ENCODE measurements at regions not wholly inside any gene's neighbourhood (a gene's known extent, or its start where the extent isn't known, plus 50 kb on each side); places are given as distances from the start of the nearest gene placed in this dataset.
A peak's percentile ranks its signal among the peaks of the same experiment; 100 is the strongest.

DNA sequence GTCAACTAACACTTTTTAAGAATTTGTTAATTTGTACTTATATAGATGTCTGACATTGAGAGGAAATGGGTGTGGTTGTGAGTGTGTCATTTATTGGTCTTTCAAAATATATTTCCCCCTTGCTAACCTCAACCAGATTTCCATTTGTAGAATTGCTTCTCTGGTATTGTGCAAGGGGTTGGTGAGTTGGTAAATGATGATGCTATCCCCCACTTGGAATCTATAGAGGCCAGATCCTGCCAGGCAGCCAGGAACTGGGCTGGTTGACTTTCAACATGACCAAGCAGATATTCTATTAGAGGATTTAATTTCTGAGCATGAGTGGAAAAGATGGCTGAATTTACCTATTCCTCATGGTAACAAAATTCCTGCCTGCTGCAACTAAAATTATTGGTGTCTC lies 306.6 kb upstream of the KIF2A start:
- no peak for DNase-seq (ENCODE audit: low read depth in 4 of 4, low spot score in 2 of 4)

DNA sequence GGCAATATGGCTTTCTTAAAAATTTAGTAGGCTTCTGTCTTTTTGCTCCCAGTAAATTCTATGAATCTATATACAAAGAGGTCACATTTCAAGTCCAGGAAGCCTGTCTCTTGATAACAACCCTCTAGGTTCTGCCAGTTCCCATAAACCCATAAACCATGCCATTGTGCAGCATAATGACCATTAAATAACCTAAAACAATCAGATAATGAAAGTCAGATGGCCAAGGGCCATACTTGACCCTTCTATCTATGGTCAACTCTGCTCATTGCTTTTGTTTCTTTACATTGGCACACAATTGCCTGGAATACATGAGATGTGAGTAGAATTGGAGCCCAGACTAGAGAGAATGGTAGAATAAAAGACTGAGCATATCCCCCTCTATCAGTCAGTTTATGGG lies 305.4 kb upstream of the KIF2A start:
- no peak for DNase-seq (ENCODE audit: low read depth in 4 of 4, low spot score in 2 of 4)

DNA sequence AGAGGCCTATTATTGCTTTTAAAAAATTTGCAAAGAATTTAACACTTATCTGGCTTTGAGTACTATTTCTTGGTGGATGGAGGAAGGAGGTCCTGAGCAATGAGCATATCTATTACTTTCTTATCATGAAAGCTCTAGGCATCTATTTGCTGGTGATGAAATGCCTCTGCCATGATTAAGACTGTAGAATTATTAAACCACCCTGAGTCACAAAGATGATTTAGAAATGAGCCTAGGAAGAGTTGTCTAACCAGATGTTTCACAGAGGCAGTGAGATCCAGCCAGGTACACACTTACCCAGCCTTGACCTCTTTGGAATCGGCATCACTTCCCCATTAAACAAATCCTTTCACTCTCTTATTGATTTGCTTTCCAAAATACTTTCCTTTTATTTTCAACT lies 304.4 kb upstream of the KIF2A start:
- no peak for DNase-seq (ENCODE audit: low read depth in 4 of 4, low spot score in 2 of 4)

DNA sequence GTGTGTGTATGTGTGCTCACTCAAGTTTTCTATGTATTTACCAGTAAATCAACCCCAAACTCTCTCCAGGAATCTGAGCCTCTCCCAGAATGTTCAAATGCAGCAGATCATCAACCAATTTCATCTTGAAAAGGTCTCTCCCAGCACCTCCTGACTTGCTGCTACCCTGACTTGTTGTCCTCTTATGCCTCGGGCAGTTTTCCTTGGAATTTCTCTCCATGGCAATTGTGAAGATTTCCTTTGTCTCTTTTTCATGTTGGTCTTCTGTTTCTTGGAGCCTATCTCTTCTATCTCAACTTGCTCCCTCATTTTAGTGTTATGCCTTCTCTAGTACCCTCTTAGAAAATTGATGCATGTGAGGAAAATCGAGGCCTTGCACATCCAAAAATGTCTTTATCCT lies 303.6 kb upstream of the KIF2A start:
- no peak for DNase-seq (ENCODE audit: low read depth in 4 of 4, low spot score in 2 of 4)

DNA sequence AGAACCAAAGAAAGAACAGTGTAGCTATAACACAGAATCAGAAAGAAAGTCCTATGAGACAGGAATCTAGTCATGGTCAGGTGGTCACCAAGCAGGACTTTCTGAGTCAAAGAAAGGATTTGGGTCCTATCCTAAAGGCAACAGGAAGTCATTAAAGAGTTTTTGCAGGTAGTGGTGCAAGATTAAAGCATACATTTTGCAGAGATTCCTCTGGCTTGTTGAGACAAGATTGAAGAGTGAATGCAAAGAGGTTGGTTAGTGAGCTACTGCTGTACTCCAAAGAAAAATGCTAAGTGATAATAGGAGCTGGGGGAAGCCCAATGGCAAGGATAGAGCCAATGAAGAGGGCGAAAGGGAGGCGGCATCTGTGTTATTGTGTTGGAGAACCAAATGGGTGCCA lies 300.5 kb upstream of the KIF2A start:
- no peak for DNase-seq (ENCODE audit: low read depth in 4 of 4, low spot score in 2 of 4)

DNA sequence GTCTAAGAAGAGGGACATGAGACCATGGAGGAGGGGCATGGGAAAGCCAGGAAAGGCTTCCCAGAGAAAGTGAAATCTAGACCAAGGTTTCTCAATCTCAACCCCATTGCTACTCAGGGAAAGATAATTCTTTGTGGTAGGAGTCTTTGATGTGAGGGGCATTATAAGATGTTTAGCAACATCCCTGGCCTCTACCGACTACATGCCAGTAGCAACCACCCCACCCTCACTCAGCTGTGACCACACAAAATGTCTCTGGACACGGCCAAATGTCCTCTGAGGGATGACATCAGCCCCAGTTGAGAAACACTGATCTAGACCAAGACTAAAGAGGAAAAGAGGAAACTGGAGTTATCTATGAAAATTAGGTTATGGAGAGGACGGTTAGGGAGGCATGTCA lies 298.5 kb upstream of the KIF2A start:
- DNase-seq (ENCODE audit: low read depth in 4 of 4, low spot score in 2 of 4), result no peak

DNA sequence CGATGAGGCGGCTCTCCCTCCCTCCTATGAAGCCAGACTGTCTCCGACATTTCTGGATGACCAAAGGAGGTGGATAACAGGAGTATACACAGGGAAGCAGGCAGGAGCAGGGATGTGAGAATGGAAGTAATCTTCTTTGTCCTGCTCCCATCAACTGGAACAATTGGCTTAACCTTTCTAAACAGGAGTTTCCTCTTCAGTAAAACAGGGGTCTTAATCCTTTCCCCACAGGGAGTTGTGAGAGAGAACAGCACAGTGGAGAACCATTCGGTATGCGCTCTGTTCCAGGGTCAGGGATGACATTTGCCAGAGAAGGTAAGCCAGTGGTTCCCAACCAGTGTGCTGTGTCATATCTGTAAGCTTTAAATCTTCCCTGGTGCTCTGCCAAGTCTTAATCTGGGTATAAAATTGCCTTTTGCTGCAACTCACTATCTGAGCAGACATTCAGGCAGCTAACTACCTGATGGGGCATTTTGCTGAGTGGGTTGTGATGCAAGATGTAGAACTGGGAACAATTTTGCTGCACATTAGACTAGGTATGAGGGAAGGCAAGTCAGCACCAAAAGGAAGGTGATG lies 294.8 kb upstream of the KIF2A start:
- no peak for DNase-seq (ENCODE audit: low read depth in 4 of 4, low spot score in 2 of 4)

DNA sequence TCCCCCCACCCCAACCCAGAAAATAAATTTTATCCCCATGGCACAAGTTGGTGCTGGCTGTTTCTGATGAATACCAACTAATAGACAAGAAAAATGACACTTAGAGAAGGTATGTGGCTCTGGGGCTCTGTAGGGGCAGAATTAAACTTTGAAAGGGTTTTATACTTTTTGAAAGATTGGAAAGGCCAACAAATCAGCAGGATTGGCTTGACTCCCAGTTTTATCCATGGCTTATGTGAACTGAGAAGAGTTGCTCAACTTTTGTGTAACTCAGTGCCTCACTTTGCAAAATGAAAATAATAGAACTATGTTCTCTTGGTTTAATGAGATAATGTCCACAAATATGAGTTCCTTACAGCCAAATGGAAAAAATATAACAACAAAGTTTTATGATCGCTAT lies 288.9 kb upstream of the KIF2A start:
- no peak for DNase-seq (ENCODE audit: low read depth in 4 of 4, low spot score in 2 of 4)

DNA sequence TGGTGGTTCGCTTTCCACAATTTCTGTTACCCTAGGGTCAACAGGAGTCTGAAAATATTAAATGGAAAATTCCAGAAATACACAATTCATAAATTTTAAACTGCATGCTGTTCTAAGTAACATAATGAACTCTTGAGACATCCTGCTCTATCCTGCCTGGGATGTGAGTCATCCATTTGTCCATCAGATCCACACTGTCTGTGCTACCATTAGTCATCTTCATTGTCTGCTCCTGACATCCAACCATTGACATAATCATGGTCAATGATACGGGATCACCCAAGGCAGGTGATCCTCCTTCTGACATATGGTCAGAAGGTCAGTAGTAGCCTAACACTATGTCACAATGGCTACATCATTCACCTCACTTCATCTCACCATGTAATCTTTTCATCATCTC lies 276.7 kb upstream of the KIF2A start:
- DNase-seq (ENCODE audit: low read depth in 4 of 4, low spot score in 2 of 4), result no peak

DNA sequence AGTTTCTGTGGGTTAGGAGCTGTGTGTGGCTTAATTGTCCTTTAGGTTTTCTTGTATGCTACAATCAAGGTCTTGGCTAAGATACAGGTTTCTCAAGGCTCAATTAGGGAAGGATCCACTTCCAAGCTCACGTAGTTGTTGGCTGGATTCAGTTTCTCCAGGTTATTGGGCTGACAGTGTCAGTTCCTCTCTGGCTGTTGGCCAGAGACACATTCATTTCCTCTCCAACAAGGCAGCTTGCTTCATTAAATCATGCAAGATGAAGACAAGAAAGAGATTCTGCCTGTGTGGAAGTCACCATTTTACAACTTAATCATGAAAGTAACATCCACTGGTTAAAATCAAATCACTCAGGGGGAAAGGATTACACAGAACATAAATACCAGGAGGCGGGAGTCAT lies 275.7 kb upstream of the KIF2A start:
- no peak for DNase-seq (ENCODE audit: low read depth in 4 of 4, low spot score in 2 of 4)

DNA sequence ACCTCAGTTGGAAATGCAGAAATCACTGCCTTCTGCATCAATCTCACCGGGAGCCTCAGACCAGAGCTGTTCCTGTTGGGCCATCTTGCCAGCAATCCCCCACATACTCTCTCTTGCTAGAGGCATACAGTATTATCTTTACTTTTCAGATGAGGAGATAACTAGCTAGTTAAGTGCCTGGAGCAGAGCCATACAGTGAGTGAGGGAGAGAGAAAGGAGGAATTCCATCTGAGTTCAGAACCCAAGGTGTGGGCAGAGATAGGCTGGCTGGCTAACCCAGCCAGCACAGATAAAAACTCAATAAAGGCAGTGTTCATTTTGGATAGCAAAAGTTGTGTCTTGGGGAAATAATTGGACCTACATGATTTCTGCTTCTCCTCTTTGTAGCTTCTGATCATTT lies 268.0 kb upstream of the KIF2A start:
- DNase-seq (ENCODE audit: low read depth in 4 of 4, low spot score in 2 of 4), result no peak

DNA sequence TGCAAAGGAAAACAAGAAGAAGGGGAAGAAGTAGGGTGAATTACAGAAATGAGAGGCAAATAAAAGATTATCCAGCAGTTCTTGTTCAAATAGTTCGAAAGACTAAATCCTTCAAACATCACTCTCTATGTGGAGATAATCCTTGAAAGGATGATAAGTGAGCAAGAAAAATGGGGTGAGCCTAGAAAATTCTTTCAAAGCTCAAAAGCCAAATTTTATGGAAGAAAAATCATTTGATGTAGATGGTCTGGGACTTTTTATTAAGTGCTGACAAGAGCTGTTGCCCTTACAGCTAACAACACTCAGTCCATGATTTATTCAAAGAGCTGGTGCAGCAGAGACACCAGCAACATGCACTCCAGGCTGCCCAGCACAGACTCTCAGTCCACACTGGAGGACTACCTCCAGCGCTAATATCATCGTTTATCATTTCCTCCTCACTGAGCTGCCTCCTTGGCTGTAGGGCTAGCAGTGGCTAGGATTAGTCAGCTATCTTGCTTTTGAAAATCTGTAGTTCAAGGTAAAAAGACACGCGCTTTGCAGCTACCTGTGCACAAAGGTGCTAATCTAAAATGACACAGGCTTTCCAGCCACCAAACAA lies 264.8 kb upstream of the KIF2A start:
- DNase-seq (ENCODE audit: low read depth in 4 of 4, low spot score in 2 of 4), result no peak

DNA sequence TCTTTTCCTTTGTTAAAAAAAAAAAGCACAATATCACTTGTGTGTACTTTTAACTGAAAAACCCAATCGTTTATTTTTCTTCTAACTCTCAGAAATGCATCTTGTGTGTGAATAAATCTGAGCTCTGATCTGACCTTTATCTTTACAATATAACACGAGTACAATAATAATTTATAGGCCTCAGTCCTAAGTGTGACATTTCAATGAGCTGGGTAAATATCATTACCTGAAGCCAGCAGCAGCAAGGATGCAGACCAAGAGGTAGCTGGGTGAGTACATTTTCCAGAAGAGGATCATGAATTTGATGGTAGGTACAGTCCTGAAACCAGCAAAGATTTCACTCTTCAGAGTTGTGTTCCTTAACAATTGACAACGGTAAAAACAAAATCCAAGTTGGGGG lies 264.0 kb upstream of the KIF2A start:
- no peak for DNase-seq (ENCODE audit: low read depth in 4 of 4, low spot score in 2 of 4)

DNA sequence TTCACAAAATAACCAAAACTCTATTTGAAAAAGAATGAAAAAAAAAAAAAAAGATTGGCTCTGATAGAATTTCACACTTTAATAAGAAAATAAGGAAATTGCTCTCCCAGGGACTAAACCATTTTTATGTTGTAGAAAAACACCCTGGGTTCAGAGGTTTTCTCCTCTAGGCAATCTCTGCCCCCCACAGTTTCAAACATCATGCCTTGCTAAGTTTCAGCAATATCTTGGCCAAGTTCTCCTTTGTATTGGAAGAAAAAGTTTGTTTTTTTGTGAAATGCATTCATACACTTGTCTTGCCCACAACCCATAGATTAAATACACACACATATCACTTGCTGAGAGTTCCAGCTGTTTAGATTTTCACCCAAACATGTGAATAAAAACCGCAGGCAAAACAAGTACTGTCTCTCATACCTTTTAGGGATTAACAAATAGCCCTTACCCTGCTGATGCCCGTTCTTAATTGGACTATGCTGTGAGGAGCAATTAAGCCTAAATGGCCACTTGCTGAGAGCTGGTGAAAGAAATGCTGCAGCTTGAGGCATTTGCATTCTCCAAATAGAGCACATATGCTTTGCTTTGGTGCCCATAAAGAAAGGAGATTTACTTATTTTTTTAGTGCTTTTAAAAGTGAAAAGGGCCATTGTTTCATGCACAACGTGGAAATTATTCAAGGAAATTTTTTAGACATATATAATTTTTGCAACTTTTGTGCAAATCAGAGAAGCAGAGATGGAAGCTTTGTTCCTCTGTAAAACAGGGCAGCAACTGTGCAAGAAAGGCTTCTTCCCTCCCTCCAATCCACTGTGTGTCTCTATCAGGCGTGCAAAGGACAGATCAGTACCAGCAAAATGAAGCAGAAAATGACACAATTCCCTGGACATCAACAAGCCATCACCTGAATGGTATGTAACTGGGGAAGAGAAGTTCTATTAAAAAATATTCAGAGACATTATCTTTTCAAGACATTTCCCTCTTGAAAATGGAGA lies 262.4 kb upstream of the KIF2A start:
- DNase-seq (ENCODE audit: low read depth in 4 of 4, low spot score in 2 of 4), result no peak

DNA sequence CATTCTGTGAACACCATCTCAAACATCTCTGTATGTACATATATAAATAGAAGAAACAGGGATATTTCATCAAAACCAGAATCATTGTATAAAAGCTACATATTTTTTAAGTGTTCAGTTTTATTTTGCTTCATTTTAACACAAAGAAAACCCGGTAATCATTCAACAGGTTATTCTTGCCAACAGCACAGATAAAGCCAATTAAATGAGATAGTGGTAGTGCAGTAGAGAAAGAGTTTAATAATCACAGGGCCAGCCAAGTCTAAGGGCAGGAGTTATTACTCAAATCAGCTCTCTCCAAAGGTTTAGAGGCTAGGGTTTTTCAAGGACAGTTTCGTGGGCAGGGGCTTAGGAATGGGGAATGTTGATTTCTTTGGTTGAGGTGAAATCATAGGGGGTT lies 261.0 kb upstream of the KIF2A start:
- no peak for DNase-seq (ENCODE audit: low read depth in 4 of 4, low spot score in 2 of 4)

DNA sequence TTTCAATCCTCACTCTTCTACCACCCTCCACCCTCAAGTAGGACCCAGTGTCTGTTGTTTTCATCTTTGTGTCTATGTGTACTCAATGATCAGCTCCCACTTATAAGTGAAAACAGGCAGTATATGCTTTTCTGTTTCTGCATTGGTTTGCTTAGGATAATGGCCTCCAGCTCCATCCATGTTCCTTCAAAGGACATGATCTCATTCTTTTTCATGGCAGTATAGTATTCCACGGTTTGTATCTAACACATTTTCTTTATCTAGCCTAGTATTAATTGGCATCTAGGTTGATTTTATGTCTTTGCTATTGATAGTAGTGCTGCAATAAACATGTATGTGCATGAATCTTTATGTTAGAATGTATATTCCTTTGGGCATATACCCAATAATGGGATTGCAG lies 259.8 kb upstream of the KIF2A start:
- DNase-seq (ENCODE audit: low read depth in 4 of 4, low spot score in 2 of 4), result no peak

DNA sequence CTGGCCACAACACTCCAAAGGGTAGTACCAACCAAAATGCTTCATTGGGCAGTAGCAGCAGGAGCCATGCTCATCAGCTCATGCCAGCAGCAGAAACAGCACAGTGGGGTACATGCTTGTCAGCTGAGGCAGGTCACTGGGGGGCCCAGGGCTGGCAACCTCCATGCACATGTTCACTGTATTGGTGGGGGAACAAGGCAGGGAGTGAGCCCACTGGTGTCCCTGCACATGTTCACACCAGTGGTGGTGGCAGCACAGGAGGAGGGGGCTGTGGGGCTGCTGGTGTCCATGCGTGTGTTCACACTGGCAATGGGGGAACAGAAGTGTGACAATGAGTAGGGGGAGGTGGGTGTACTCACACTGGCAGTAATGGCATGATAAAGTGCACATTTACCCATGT lies 254.3 kb upstream of the KIF2A start:
- no peak for DNase-seq (ENCODE audit: low read depth in 4 of 4, low spot score in 2 of 4)

DNA sequence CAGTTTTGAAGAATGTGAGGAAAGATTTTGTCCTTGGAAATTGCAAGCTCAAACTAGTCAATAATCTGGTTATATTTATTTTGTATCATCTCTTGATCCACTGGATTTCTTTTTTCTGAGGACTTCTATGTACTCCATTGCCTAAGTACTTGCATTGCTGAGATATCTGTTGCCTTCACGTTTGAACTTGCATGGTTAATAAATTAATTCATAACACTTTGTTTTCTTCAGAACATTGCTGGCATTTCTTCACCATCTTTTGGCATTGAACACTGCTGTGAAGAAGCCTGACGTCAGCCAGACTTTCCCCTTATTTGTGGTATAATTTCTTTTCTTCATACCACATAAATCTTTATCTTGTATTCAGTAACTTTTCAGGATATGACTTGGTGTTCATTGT lies 246.0 kb upstream of the KIF2A start:
- no peak for DNase-seq (ENCODE audit: low read depth in 4 of 4, low spot score in 2 of 4)

DNA sequence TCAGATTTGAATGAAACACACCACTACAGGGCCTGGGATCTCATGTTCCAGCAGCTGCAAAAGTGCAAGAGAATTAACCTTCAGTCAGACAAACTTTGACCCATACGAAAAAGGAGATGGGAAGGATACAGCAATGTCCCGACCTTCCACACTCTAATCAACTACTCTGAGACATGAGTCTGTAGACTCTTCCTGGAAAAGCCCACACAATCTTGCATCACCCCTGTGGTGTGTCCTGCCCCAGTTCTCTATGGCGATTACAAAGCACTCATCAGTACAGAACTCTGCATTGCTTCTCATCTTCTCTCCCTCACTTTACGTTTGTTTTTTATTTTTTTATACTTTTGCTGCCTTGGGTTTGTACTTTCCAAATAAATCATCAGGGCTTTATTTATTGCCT lies 241.0 kb upstream of the KIF2A start:
- DNase-seq (ENCODE audit: low read depth in 4 of 4, low spot score in 2 of 4), result no peak

DNA sequence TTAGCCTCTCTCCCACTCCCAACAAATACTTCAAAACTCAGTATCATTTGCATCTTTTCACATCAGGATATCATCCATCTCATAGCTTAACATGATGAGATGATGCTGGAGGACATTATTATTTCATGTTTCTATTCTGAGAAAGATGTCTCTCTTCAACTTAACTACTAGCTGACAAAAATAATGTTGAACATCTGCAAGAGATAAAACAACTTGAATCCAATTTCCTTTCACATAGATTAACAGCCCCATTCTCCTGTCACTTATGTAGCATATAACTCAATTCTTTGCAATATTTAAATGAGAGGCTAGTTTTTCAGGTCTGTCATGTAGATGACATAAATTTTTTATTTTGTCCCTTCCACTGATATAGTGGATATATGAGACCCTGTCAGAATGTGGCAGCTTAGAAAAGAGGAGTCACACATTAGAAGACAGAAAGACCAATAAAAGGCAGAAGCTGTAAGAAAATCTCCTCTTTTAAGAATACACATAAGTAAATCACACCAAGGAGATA lies 239.2 kb upstream of the KIF2A start:
- peak in 1 of 4 donors; percentile 39 for DNase-seq (ENCODE audit: low read depth in 4 of 4, low spot score in 2 of 4)

DNA sequence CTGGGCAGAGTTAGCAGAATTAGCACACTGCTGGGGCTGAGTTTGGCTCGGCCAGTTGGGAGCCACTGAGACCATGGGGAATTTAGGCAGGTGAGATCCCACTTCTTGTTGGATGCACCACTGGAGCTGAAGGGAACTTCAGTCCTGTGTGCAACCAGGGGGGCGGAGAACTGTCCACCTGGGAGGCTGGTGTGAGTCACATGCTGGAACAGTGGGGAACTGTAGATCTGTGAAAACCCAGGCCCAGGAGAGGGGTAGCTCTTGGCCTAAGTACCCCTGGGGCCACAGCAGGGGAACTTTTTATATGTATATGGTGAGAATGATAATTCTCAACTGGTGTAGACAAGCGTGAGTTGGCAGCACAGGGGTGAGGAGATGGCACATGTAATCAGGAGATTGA lies 237.5 kb upstream of the KIF2A start:
- no peak for DNase-seq (ENCODE audit: low read depth in 4 of 4, low spot score in 2 of 4)

DNA sequence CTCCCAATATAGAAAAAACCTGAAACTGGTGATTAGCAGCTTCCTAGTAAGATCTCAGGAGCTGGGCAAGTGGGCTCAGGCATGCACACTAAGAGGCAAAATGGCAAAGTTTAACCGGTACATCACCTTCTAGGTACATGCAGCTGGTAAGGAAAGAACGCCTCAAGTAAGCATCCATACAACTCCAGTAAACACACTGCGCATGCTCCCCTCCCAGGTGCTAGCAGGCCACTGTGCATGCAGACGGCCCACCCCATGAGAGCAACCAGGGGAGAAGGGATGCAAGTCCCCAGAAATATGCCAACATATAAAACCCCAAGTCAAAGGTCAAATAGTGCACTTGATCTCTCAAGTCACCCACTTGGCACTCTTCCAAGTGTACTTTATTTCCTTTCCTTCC lies 228.6 kb upstream of the KIF2A start:
- no peak for DNase-seq (ENCODE audit: low read depth in 4 of 4, low spot score in 2 of 4)
